ENCODE measurements at regions not wholly inside any gene's neighbourhood (a gene's known extent, or its start where the extent isn't known, plus 50 kb on each side); places are given as distances from the start of the nearest gene placed in this dataset.

DNA sequence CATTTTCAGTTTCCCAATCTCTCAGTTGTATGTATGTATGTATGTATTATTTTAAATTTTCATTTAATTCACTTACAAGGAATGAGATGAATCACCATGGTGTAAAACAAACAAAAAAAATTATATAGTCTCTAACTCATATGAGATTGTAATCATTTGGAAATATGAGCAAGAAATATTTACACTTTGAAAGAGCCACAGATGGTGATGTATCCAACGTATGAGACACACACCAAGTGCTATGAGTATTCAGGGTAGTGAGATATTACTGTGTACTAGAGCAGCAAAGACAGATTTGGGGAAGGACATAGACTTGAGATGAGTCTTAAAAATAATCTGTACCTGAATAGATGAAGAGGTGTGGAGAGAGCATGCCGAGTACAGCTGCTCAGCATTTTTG lies 1154.4 kb downstream of the RAPGEF2 start:
- TF ChIP-seq, protein P1, sequence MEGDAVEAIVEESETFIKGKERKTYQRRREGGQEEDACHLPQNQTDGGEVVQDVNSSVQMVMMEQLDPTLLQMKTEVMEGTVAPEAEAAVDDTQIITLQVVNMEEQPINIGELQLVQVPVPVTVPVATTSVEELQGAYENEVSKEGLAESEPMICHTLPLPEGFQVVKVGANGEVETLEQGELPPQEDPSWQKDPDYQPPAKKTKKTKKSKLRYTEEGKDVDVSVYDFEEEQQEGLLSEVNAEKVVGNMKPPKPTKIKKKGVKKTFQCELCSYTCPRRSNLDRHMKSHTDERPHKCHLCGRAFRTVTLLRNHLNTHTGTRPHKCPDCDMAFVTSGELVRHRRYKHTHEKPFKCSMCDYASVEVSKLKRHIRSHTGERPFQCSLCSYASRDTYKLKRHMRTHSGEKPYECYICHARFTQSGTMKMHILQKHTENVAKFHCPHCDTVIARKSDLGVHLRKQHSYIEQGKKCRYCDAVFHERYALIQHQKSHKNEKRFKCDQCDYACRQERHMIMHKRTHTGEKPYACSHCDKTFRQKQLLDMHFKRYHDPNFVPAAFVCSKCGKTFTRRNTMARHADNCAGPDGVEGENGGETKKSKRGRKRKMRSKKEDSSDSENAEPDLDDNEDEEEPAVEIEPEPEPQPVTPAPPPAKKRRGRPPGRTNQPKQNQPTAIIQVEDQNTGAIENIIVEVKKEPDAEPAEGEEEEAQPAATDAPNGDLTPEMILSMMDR (IDR thresholded peaks at IDR 0.05), result no peak
- TF ChIP-seq POLR2A (IDR thresholded peaks at IDR 0.05), result no peak
